HG02970 (cell line): ENCODE measurements at regions not wholly inside any gene's neighbourhood (a gene's known extent, or its start where the extent isn't known, plus 50 kb on each side); places are given as distances from the start of the nearest gene placed in this dataset.
"Not testable (repeated sequence)": the region's sequence is repeated elsewhere in the genome, so short reads cannot be mapped to it uniquely, and the experiment has no call there.

Experiments
- ATAC-seq: cut with Tn5 transposase; IDR thresholded peaks from one replicate; pipeline ENCODE4 v1.9.1; 2021; ENCODE audit warnings: mild to moderate bottlenecking, moderate library complexity, moderate number of reproducible peaks; ENCODE audit not compliant: unreplicated experiment, low FRiP score

DNA sequence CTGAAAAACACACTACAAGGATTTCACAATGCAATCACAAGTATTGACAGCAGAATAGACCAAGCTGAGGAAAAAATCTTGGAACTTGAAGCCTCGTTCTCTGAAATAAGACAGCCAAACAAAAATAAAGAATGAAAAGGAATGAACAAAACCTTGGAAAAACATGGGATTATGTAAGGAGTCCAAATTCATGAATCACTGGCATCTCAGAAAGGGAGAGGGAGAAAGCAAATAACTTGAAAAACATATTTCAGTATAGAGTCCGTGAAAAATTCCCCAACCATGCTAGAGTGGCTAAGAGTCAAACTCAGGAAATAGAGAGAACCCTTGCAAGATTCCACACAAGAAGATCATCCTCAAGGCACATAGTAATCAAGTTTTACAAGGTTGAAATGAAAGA is 178.5 kb upstream of the CTSO start:
- ATAC-seq = no peak

DNA sequence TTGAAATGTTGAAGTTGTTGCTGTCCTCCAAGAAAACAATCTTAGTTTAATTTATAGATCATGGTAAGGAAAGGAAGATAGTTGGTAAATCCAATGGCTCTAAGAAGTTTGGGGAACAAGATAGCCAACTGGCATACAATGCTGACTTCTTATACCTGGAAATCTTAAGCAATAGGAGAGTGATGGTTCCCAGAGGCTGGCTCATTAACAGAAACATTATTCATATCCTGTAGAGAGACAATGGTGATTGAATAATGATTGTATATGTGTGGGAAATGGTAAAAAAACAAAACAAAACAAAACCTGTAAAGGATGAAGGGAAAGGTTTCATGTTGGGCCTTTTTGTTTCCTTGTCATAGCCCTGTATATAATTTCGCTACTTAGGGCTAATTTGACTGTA is 174.9 kb upstream of the CTSO start:
- ATAC-seq = no peak

DNA sequence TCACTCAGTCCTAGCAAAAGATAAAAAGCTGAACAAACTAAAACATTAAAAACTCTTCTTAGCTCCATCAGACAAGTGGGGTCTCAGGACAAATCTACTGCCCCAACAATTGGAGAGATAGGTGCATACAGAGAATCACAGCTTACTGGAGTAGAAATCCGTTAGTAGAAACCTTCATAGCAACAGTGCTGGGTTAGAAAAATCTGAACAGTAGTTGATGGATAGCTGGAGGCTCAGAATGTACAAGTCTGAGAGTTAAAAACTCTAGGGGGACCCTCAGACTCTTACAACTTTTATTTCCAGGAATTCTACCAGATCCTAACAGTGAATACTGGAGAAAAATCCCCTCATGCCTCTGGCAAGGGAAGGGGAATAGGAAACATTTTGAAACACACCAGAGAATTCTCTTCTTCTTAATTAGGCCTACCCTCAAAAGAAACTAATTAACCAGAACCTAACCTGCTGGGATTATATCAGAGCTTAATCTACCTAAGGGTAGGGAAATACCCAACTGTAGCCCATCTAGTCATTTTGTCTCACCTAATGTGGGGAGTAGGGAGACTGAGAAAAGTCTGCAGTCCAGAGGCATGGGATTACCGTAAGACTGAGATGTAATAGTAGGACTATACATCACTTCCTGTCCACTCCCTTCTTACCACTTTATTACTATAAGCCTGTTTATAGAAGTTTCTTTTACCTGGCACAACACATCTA is 165.0 kb upstream of the CTSO start:
- no peak for ATAC-seq

DNA sequence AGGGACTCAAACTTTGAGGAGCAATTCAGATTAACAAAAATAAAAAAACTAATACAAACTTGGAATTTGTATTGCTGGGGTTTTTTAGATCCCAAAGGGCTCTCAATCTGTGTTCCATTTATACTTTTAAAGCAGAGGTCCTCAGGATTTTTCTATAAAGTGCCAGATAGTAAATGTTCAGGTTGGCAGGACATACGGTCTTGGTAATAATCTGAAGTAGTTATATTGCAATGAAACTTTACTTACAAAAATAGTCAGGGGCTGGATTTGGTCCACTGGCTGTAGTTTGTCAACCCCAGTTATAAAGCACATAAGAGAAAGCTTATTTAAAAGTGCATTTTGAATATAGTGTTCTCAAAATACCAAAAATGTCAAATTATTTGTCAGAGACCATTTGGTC is 164.1 kb upstream of the CTSO start:
- ATAC-seq = no peak

DNA sequence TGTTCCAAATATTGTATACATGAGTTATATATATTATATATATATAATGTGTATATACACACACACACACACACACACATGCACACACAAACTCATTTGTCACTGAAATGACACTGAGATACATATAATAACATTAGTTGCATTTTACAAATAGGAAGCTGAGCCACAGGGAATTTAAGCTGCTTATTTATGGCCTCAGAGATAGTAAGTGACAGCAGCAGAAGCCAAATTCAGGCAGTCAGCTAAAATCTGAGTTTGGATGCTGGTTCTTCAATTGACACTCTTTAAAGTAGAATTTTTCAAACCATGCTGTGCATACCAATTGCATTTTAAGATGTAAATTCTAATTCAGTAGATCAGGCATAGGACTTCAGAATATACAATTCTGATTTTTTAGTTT is 163.3 kb upstream of the CTSO start:
- ATAC-seq = no peak

DNA sequence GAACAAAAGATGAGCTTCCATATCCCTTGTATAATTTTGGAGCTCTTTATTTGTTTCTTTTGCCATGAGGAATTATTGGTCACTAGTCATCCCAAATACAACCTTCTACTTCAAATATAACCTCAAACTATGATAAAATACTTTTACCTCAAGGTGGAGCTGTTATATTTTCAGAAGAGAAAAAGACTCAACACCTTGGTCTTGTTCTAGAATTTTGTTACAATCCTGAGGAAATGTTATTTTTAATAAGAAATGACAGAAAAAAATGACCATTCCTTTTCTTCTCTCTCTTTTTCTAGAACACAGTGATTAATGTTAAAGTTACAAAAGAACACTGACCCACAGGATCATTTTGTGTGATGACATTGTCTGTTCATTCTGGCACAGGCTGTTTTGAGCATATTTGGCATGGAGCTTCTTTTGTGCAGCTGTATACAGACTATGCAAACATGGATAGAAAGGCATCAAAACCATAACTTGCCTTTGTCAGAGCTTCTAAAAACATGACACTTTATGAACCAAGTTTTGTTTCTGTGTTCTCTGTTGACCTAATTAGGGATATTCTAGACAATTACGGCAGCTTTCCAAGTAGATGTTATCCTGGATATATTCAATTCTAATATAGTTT is 159.6 kb upstream of the CTSO start:
- no peak for ATAC-seq

DNA sequence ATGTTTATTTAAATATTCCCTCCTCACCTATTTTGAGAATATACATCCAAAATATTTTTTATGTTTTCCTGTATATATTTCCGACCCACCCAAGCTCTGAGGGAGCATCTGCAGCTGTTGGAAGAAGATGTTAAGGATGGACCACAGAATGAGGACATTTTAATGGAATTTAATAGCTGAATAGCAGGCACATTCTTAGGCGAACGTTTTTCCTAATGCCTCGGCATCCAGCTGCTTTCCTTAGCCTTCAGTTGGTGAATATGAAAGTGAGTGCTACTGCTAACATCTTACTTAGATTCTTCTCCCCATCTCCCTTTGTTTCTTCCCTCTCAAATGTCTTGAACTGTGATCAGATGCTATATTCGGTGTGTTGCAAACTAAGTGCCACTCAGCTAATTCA is 158.0 kb upstream of the CTSO start:
- no peak for ATAC-seq

DNA sequence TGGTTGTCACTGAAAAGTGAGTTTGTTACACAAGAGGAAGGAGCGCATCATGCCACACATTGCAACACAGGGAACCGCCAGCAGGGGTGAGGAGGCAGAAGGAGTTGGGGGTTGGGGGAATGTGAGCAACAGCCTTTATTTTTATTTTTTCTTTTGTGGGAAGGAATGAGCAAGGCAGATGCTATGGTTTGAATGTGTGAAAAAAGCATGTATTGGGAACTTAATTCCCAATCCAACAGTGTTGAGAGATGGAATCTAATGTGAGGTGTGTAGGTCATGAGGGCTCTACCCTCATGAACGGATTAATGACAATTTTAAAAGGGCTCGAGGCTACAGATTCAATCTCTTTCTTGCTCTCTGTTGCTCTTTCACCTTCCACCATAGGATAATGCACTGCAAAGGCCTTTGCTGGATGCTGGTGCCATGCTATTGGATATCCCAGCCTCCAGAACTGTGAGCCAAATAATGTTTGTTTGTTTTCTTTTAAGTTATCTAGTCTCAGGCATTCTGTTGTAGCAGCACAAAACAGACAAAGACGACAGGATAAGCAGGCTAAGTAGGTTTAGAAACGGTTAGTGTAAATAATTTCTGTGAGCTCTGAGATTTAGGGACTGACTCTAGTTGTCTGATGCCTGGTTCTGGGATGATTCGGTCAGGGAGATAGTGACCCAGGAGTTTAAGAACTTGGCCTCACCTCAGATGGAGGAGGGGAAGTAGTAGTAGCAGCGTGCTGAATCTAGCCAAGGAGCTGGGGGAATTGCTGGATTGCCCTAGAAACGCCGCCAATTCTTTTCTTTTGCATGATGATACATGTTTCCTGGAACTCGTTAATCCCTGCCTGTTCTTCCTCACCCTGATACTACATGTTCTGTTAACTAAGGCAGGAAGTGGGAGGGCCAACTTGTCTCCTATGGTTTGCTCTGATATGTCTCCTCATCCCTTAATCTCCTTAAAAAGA is 156.6 kb upstream of the CTSO start:
- ATAC-seq = no peak

DNA sequence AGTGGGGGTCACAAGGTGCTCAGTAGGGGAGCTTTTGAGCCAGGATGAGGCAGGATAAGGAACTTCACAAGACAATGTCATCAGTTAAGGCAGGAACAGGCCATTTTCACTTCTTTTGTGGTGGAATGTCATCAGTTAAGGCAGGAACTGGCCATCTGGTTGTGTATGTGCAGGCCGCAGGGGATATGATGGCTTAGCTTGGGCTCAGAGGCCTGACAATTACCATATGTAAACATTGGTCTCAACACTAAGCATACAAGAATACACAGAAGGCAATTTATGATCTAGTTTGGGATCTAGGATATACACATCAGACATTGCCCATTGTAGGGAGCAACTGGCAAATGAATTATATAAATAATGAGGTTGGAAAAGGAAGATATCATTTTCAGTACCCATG is 155.4 kb upstream of the CTSO start:
- not testable (repeated sequence) for ATAC-seq

DNA sequence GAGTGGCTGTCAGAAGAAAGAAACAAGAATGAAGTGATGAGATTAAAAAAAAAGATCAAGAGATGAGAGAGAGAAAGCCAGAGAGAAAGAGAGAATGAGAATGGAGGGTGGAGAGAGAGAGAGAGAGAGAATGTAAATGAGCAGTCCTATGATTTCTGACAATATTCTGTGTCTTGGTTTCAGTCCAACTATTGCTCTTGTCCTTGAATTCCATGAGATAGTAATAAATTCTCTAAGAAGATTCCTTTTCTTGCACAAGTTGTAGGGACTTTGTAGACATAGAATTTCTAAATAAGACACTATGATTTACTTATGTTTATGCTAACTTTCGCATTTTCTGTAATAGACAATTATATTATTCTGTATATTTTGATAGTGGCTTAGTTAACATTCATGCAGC is 149.6 kb upstream of the CTSO start:
- ATAC-seq = no peak

DNA sequence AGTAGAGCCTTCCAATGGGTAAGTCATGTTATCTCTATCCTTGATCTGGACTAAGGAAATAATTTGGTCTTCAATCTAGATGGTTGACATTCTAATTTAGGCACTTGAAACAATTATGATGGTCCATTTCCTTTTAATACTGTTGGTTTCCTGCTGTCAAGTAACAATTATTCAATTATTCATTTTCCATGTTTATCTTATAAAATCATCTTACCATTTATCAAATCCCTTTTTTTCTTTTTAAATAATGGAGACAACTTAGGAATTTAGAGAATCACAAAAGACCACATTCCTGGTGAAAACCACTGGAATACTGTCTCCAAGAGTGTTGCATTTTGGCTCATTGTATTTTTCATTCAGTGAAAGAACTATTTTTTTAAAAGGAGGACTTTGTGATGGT is 148.7 kb upstream of the CTSO start:
- ATAC-seq = no peak

DNA sequence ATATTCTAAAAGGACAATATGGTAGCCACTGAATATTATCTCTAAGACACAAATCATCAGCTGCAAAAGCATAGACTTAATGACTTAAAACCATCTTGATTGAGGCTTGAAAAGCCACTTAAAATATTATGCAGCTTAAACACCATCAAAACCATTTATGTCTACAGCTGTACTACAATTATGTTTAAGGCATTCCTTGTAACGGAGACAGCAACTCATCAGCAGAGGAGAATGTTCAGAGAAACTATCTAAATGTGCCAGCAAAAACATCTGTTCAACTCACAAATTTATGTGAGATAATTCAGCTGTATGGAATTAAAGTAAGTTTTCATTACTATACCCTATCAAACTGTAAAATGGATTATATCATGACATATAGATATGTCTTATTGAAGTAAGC is 147.9 kb upstream of the CTSO start:
- no peak for ATAC-seq

DNA sequence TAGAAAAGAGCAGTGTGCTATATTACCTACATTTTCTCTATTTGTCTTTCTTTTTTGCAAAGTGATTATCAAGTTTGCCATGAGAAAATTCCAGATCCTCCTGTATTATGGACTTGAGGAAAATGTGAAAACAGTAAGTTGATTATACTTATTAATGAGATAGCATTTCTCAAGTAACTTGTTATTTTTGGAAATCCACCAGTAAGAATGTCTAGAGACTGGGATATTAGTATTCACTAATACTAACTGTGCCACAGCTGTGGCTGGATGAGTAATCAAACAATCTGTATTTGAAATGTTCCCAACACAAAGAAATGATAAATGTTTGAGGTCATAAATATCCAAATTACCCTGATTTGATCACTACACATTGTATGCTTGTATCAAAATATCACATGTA is 147.0 kb upstream of the CTSO start:
- ATAC-seq = no peak

DNA sequence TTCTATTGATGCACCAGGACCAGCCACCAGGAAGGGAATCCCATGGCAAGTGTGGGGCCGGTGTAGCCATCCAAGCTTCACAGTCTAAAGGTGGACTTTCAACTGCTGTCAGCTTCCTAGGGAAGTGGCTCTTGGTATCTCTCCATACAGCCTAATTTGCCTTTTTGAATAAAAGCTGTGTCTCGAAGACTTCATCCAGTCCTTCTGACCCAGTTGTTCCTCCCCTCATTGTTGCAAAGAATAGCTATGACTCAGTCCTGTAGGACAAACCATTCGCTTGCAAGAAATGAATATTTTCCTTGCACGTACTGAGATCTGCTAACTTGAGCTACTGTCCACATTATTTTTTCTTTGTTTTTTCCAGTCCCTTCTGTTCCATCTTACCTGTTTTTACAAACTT is 145.1 kb upstream of the CTSO start:
- ATAC-seq = no peak

DNA sequence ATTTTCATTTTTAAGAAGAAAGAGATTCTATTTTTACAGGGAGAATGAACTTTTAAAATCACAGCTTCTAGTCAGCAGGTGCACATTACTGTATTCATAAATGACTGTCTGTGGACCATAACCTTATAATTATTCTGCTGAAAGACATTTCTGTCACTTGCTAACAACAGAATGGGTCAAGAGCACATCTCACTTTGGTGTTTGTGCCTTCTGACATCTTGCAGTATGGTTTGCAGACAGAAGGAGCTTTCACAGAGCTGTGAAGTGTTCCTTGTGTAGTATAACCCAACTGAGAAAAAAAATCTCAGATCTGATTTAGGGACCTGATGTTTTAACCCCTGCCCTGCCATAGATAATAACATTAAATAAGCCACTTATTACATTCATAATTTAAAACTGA is 131.4 kb upstream of the CTSO start:
- ATAC-seq = no peak

DNA sequence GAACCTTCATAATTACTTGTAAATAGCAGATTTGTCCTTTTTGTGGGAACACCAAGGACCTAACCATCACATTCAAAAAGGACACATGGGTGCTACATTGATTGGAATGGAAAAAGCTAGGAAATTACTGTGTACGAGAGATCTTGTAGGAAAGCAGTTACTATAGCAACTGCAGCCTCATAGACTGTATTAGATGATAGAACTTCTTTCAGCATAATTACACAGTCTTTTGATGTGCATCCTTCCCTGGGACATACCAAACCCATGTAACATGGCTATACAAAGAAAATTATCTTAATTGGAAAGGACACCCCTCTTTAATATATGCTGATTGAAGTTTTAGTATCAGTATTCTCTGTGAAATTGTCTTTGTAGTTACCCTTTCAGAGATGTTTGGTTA is 130.7 kb upstream of the CTSO start:
- no peak for ATAC-seq

DNA sequence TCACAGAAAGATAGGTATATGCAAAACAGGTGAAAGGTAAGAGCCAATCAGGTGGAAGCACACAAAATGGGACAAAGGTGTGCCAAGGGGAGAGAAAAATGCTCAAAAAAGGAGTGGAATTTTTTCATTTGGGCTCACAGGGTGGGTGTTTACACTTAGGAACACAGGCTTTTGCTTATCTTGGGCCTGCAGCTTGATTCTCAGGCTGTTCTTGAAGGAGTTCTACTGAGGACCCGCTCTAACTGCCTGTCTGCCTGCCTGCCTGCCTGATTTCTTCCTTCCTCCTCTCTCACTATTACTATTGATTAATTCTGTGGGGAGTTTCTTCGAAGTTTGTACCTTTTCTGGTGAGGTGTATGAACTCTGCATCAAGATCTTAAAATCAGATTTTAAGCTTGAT is 120.3 kb upstream of the CTSO start:
- ATAC-seq = no peak

DNA sequence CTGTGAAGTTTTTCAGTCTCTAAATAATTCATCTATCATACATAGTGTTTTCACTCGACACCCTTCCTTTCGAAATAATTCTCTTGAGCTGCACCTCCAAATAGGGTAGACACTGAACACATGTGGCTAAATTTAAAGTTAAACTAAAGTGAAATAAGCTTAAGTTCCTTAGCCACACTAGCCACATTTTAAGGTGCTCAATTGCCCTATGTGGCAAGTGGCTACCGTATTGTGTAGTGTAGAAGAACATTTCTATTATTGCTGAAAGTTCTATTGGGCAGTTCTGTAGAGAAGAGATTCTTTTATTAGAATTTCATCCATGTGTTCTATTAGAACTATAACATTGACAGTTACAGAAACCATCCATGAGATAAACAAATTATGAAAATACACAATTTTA is 107.0 kb upstream of the CTSO start:
- ATAC-seq = no peak

DNA sequence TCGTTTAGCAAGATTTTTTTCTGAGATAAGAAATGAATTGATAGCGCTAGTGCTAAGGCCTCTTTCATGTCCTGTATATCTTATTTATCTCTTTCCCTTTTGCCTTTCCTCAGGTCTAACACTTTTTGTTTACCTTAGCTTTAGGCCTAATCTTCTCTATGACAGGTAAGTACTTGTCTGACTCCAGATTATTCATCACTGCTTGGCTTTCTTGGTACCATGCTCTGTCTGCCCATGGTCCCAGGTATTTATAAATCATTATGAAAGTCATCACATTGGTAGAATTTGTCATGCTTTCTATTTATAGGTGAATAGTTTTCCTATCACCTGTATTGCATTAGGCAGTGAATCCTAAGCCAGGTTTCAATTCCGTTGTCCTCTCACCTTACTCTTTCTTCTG is 99.5 kb upstream of the CTSO start:
- ATAC-seq = no peak

DNA sequence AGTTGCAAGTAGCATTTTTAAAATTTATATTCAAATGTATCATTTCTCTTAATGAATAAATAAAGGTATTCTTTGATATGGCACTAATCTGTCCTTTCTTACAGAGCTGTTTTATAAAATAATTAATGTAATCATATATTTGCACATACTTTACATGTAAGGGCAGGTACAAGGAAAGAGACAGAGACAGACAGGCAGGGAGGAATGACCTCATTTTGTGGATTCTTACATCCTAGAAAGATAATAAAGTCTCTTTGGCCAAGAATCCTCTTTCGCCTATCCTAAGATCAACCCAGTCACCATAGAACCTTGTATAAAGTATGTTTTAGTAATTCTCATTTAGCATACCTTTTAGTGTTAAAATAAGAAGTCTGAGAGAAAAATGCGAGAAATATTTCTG is 98.5 kb upstream of the CTSO start:
- ATAC-seq = no peak

DNA sequence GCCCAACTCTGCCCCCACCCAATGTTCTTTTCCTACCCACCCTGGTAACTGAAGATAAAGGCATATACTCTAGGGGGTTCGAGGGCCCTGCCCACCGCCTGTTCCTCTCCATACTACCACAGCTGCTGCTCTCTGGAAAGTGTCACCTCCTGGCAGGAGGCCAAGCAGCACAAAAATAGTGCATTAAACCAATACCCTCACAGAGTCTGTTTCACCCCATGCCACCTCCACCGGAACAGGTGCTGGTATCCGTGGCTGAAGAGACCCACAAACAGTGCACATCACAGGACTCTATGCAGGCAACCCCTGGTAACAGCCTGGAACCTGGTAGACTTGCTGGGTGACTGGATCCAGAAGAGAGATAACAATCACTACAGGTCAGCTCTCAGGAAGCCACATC is 85.1 kb upstream of the CTSO start:
- no peak for ATAC-seq

DNA sequence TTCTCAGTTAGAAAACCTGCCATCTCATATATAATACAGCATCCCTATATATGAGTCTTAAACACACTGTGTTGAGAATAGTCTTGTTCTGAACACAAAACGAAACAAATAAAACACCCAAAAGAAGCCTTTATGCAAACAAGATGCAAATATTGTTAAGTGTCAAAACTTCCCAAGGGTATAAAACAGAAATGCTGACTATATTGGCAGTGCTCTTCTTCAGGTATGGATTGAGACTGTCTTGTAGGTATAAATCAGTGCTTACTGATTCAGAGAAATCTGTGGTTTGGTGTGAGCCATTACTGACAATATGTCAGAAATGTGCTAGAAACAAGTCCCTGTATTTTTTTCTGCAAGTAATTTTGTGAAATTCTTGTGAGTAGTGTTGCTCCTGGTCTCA is 82.8 kb upstream of the CTSO start:
- ATAC-seq = no peak
